HepG2 (cell line): ENCODE measurements at regions not wholly inside any gene's neighbourhood (a gene's known extent, or its start where the extent isn't known, plus 50 kb on each side); places are given as distances from the start of the nearest gene placed in this dataset.

Source experiments
- ATAC-seq: fragments of 200-7000 bp; cut with Tn5 transposase; 3 replicates; pipeline ENCODE4 v1.9.1; 2020; ENCODE audit warnings: mild to moderate bottlenecking, moderate library complexity
- BruUV-seq: library from RNA; stranded (reverse); fragments of 400-500 nt; replicated peaks from 2 replicates; lab custom pipeline; 2021; lab: Mats Ljungman, UMichigan
- CTCF ChIA-PET: fragments of 300-600 bp; formaldehyde crosslinking; extraction: SDS; loops from one replicate; lab custom pipeline; 2021; ENCODE audit warnings: low total read pairs, inconsistent platforms, low intra/inter-chr PET ratio; lab: Yijun Ruan, JAX
- POLR2A ChIA-PET: fragments of 350-600 bp; sonication (Branson Sonifier 250); formaldehyde crosslinking; loops from one replicate; lab custom pipeline; 2020; ENCODE audit warnings: antibody characterized with exemption, inconsistent platforms; lab: Yijun Ruan, JAX
- DNase-seq: peaks from one replicate; pipeline ENCODE4 v3.0.0-alpha.2; 2015; ENCODE audit warnings: low spot score
- FAIRE-seq: peaks from 3 replicates; lab custom pipeline; 2011; peaks lifted over from hg19 to GRCh38; lab: Jason Lieb, UNC
- H2AFZ ChIP-seq: one replicate; pipeline ENCODE4 v1.6.1; 2011; ENCODE audit warnings: low read length, inconsistent platforms
- H3K27ac ChIP-seq: fragments of 300-600 bp; 3 replicates; pipeline ENCODE4 v1.8.0; 2011; ENCODE audit warnings: mixed run types, mild to moderate bottlenecking, mixed read lengths, low read length, inconsistent platforms; ENCODE audit not compliant: insufficient read depth; ENCODE audit errors: extremely low read length
- H3K27me3 ChIP-seq, 2 experiments: fragments of 200-600 bp in 1 of 2; 2 replicates in 1 of 2; 3 replicates in 1 of 2; pipeline versions ENCODE4 v1.6.0 to v1.8.0; 2011; ENCODE audit warnings: low read length in 2 of 2, mild to moderate bottlenecking in 2 of 2, moderate library complexity in 2 of 2, inconsistent platforms in 1 of 2; ENCODE audit not compliant: insufficient read depth in 2 of 2, control insufficient read depth in 1 of 2
- H3K36me3 ChIP-seq, 2 experiments: fragments of 200-600 bp in 1 of 2; replicated peaks in 1 of 2; 2 replicates in 1 of 2; 3 replicates in 1 of 2; pipeline versions ENCODE4 v1.5.1 to v1.8.0; 2011; ENCODE audit warnings: low read length in 2 of 2, inconsistent platforms in 1 of 2; ENCODE audit not compliant: insufficient read depth in 2 of 2, control insufficient read depth in 1 of 2
- H3K4me1 ChIP-seq: 2 replicates; pipeline ENCODE4 v1.5.1; 2012; ENCODE audit warnings: low read length, inconsistent platforms; ENCODE audit not compliant: insufficient read depth
- H3K4me2 ChIP-seq: 2 replicates; pipeline ENCODE4 v1.6.0; 2011; ENCODE audit warnings: low read depth, low read length, inconsistent platforms
- H3K4me3 ChIP-seq, 3 experiments: fragments of 200-600 bp in 1 of 3; sonication (generic), shearing (Covaris generic) in 1 of 3; replicated peaks in 1 of 3; 2 replicates each; pipeline ENCODE4 v1.5.1; 2011 to 2016; ENCODE audit warnings: low read length in 3 of 3, inconsistent platforms in 2 of 3, low read depth in 2 of 3, mild to moderate bottlenecking in 2 of 3, control low read depth in 1 of 3, mixed read lengths in 1 of 3; ENCODE audit not compliant: insufficient read depth in 1 of 3
- H3K79me2 ChIP-seq: one replicate; pipeline ENCODE4 v1.6.1; 2011; ENCODE audit warnings: low read length, inconsistent platforms; ENCODE audit not compliant: insufficient read depth
- H3K9ac ChIP-seq: 2 replicates; pipeline ENCODE4 v1.6.0; 2011; ENCODE audit warnings: mild to moderate bottlenecking, low read depth, low read length, inconsistent platforms; ENCODE audit not compliant: insufficient read depth
- H3K9me3 ChIP-seq: 2 replicates; pipeline ENCODE4 v1.5.1; 2012; ENCODE audit warnings: mild to moderate bottlenecking, low read length
- H4K20me1 ChIP-seq: 2 replicates; pipeline ENCODE4 v1.6.0; 2011; ENCODE audit warnings: inconsistent platforms, mild to moderate bottlenecking, low read length, moderate library complexity; ENCODE audit not compliant: insufficient read depth
- ATRX ChIP-seq: sonication (generic); formaldehyde crosslinking; IDR thresholded peaks from 2 replicates; pipeline ENCODE4 v1.4.0; 2020; ENCODE audit warnings: missing genetic modification reagents, borderline replicate concordance
- KLF15 ChIP-seq: sonication (generic); formaldehyde crosslinking; IDR thresholded peaks from 2 replicates; pipeline ENCODE4 v1.8.1; 2023; ENCODE audit warnings: borderline replicate concordance, mild to moderate bottlenecking, inconsistent platforms, missing genetic modification reagents, mixed read lengths
- MAX ChIP-seq: IDR thresholded peaks from 2 replicates; pipeline ENCODE4 v1.6.1; 2012; ENCODE audit warnings: inconsistent platforms
- MED8 ChIP-seq: sonication (generic); formaldehyde crosslinking; IDR thresholded peaks from 2 replicates; pipeline ENCODE4 v1.8.1; 2023; ENCODE audit warnings: mild to moderate bottlenecking, missing genetic modification reagents; ENCODE audit not compliant: insufficient replicate concordance
- RBAK ChIP-seq: sonication (generic); formaldehyde crosslinking; IDR thresholded peaks from 2 replicates; pipeline ENCODE4 v1.5.1; 2020; ENCODE audit warnings: mild to moderate bottlenecking, missing genetic modification reagents
- SNAPC2 ChIP-seq: sonication (generic); formaldehyde crosslinking; IDR thresholded peaks from 2 replicates; pipeline ENCODE4 v1.8.1; 2022; ENCODE audit warnings: mild to moderate bottlenecking, missing genetic modification reagents
- STAT6 ChIP-seq: sonication (generic); formaldehyde crosslinking; IDR thresholded peaks from 2 replicates; pipeline ENCODE4 v1.4.0; 2020; ENCODE audit warnings: missing genetic modification reagents, mild to moderate bottlenecking, borderline replicate concordance
- ZNF205 ChIP-seq: IDR thresholded peaks from 2 replicates; pipeline ENCODE4 v1.6.1; 2018; ENCODE audit warnings: missing biosample characterization, missing genetic modification reagents
- ZNF354B ChIP-seq: sonication (generic); formaldehyde crosslinking; IDR thresholded peaks from 2 replicates; pipeline ENCODE4 v1.8.0; 2022; ENCODE audit warnings: mild to moderate bottlenecking, missing genetic modification reagents
- ZNF549 ChIP-seq: sonication (generic); formaldehyde crosslinking; IDR thresholded peaks from 2 replicates; pipeline ENCODE4 v1.5.0; 2020; ENCODE audit warnings: missing genetic modification reagents
- ZNF564 ChIP-seq: sonication (generic); formaldehyde crosslinking; IDR thresholded peaks from 2 replicates; pipeline ENCODE4 v1.8.1; 2023; ENCODE audit warnings: mild to moderate bottlenecking, missing genetic modification reagents
- ZNF569 ChIP-seq: sonication (generic); formaldehyde crosslinking; IDR thresholded peaks from 2 replicates; pipeline ENCODE4 v1.5.0; 2020; ENCODE audit warnings: mild to moderate bottlenecking, missing genetic modification reagents, moderate library complexity, borderline replicate concordance
- ZNF629 ChIP-seq: sonication (generic); formaldehyde crosslinking; conservative IDR thresholded peaks from 2 replicates; pipeline ENCODE4 v1.5.0; 2020; ENCODE audit warnings: missing genetic modification reagents
- ZNF768 ChIP-seq: sonication (generic); formaldehyde crosslinking; IDR thresholded peaks from 2 replicates; pipeline ENCODE4 v1.4.0; 2020; ENCODE audit warnings: missing genetic modification reagents
- ZNF780A ChIP-seq: sonication (generic); formaldehyde crosslinking; IDR thresholded peaks from 2 replicates; pipeline ENCODE4 v1.8.0; 2022; ENCODE audit warnings: mild to moderate bottlenecking, missing genetic modification reagents, moderate library complexity
- ZNF800 ChIP-seq: sonication (generic); formaldehyde crosslinking; IDR thresholded peaks from 2 replicates; pipeline ENCODE4 v1.4.0; 2020; ENCODE audit warnings: missing genetic modification reagents
- WGBS: methylation state at CpG from one replicate; pipeline ENCODE4 v1.1.6; 2017; ENCODE audit warnings: low lambda C conversion rate; 5-methylcytosine and 5-hydroxymethylcytosine counted together
- in situ Hi-C: cut with HindIII; loops from 2 replicates; pipeline ENCODE4 v1.10.0; 2017; ENCODE audit warnings: low pct_unique_long_range_greater_than_20kb; ENCODE audit not compliant: extremely low pct_ligation_motif_present
- intact Hi-C: fragments of 100-400 bp; cut with micrococcal nuclease; formaldehyde crosslinking; loops from one replicate; pipeline ENCODE4 v1.10.0; 2022; ENCODE audit not compliant: unreplicated experiment

GRCh38 chr4:42268824-42269223, 116.4 kb upstream of the BEND4 start (continued):
- no peak for TF ChIP-seq ZNF205
- no peak for TF ChIP-seq MED8 (CRISPR knock-in tag)

- no peak overlapping the region for H3K27ac ChIP-seq
- BruUV-seq: no TSS peak
- H3K4me2 ChIP-seq: no peak overlapping the region
- intact Hi-C loops (loop anchor here (5.0 kb wide), 1 partner anchor 759 kb away; no protein-coding TSS in a partner anchor), in situ Hi-C loops (no loop called here)
- H3K36me3 ChIP-seq: no peaks in the 10 kb centered on the region
- H3K4me1 ChIP-seq: no peaks in the 10 kb centered on the region
- ChIA-PET POLR2A (no interaction called here), CTCF (no interaction called here)
- TF ChIP-seq ZNF800 (CRISPR knock-in tag) (no peak), KLF15 (no peak), RBAK (no peak), SNAPC2 (CRISPR knock-in tag) (no peak), ZNF629 (CRISPR knock-in tag) (no peak), ATRX (no peak), ZNF569 (CRISPR knock-in tag) (no peak), MAX (no peak), ZNF549 (CRISPR knock-in tag) (no peak), ZNF768 (CRISPR knock-in tag) (no peak), ZNF564 (CRISPR knock-in tag) (no peak), ZNF780A (CRISPR knock-in tag) (no peak), ZNF354B (CRISPR knock-in tag) (no peak), STAT6 (CRISPR knock-in tag) (no peak)
- no peak overlapping the region for H2AFZ ChIP-seq
- no peaks in the 10 kb centered on the region for H3K27me3 ChIP-seq
- no peaks in the 10 kb centered on the region for H3K79me2 ChIP-seq
- H3K9ac ChIP-seq: no peak overlapping the region
- H3K4me3 ChIP-seq: no peak overlapping the region
- WGBS: 19% methylated on average over 3 of the region's 3 CpGs
- DNase-seq: no peak
- no peaks in the 10 kb centered on the region for H4K20me1 ChIP-seq
- H3K9me3 ChIP-seq: no peaks in the 10 kb centered on the region
- no peak for FAIRE-seq
- ATAC-seq: no peak
These were observed 118.6 kb upstream of the BEND4 start for GRCh38 chr4:42271096-42271495.
